DOHH2 (cell line): ENCODE measurements at regions not wholly inside any gene's neighbourhood (a gene's known extent, or its start where the extent isn't known, plus 50 kb on each side); places are given as distances from the start of the nearest gene placed in this dataset.

Experiments
- EZH2phosphoT487 ChIP-seq: fragments of 200-600 bp; sonication (generic); IDR thresholded peaks from 2 replicates; pipeline ENCODE4 v1.6.1; 2017; ENCODE audit warnings: borderline replicate concordance, mild to moderate bottlenecking, antibody characterized with exemption, low read length, moderate library complexity, mixed read lengths
- TF ChIP-seq, protein P1 (sequence below): fragments of 200-600 bp; sonication (generic); IDR thresholded peaks from one replicate; pipeline ENCODE4 v1.5.1; 2014; ENCODE audit warnings: antibody characterized with exemption, mild to moderate bottlenecking, low read depth, low read length; ENCODE audit not compliant: poor library complexity, severe bottlenecking

DNA sequence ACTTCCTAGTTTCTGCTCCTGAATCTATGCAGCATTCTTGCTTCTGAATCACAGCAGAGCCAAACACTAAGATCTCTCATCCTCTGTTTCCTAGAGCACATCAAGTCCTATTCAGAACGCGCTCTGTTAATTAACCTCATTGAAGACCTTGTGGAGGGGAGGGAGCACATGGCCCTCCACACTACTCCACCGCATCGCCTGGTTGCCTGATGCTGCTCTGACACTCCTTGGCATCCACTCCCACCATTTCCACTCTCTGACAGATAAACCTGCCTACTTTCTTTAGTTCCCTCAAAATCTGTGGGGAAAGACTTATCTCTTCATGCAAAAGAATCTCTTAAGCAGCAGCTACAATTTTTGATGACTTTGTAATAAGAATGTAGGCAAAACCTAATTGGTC lies 802.3 kb upstream of the GYPC start:
- TF ChIP-seq, protein P1, sequence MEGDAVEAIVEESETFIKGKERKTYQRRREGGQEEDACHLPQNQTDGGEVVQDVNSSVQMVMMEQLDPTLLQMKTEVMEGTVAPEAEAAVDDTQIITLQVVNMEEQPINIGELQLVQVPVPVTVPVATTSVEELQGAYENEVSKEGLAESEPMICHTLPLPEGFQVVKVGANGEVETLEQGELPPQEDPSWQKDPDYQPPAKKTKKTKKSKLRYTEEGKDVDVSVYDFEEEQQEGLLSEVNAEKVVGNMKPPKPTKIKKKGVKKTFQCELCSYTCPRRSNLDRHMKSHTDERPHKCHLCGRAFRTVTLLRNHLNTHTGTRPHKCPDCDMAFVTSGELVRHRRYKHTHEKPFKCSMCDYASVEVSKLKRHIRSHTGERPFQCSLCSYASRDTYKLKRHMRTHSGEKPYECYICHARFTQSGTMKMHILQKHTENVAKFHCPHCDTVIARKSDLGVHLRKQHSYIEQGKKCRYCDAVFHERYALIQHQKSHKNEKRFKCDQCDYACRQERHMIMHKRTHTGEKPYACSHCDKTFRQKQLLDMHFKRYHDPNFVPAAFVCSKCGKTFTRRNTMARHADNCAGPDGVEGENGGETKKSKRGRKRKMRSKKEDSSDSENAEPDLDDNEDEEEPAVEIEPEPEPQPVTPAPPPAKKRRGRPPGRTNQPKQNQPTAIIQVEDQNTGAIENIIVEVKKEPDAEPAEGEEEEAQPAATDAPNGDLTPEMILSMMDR: no peak
- no peak for TF ChIP-seq EZH2phosphoT487
